GM19468 (cell line): ENCODE measurements at regions not wholly inside any gene's neighbourhood (a gene's known extent, or its start where the extent isn't known, plus 50 kb on each side); places are given as distances from the start of the nearest gene placed in this dataset.
"Not testable (repeated sequence)": the region's sequence is repeated elsewhere in the genome, so short reads cannot be mapped to it uniquely, and the experiment has no call there.

ENCODE experiments used
- ATAC-seq: cut with Tn5 transposase; IDR thresholded peaks from one replicate; pipeline ENCODE4 v1.9.1; 2021; ENCODE audit warnings: mild to moderate bottlenecking, moderate library complexity, moderate number of reproducible peaks; ENCODE audit not compliant: unreplicated experiment; ENCODE audit errors: extremely low read depth

DNA sequence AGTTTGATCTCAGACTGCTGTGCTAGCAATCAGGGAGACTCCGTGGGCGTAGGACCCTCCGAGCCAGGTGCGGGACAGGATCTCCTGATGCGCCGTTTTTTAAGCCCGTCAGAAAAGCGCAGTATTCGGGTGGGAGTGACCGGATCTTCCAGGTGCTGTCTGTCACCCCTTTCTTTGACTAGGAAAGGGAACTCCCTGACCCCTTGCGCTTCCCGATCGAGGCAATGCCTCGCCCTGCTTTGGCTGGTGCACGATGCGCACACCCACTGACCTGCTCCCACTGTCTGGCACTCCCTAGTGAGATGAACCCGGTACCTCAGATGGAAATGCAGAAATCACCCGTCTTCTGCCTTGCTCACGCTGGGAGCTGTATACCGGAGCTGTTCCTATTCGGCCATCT lies 157.6 kb upstream of the FBXO33 start:
- not testable (repeated sequence) for ATAC-seq

GRCh38 chr14:39582028-39582654 lies 149.9 kb upstream of the FBXO33 start:
- ATAC-seq = no peak

- no peak for ATAC-seq
Observed at GRCh38 chr14:39581474-39581873, 149.2 kb upstream of the FBXO33 start.

- no peak for ATAC-seq
Observed at GRCh38 chr14:39580696-39581095, 148.5 kb upstream of the FBXO33 start.

DNA sequence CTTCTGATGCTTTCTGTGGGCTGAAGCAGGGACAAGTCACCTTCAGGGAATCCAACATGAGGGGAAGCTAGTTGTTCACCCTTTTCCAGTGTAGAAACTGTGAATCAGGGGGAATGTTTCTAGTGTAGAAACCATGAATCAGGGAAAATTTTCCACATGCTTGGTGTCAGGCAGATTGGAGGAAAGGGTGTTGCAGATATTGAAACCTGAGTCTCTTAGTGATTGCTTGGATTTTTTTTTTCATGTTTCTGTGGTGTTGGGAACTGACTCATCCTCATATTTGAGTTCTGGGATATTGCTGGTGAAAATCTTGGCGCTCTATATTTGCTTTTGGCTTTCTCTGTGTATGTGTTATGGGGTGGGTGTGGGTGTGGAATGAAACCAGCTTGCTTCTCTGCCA lies 144.5 kb upstream of the FBXO33 start:
- no peak for ATAC-seq

DNA sequence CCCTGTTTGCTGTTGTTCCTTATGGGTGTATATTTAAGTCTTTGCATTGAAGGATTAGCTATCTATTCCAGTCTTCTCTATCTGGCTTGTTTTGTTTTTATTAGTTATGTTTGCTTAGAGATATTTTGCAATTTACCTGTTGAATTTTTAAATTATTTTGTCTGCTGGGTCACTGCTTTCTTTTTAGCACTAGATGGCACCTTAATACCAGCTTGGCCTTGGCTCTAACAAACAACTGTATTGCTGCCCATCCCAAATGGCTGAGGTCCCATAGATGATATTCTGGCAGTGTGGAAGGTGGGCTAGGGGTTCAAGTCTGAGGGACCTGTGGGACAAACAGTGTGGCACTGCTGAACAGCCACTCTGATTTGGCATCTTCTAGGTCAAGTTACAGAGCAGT lies 144.0 kb upstream of the FBXO33 start:
- ATAC-seq = no peak

- ATAC-seq = no peak
Observed at GRCh38 chr14:39568809-39569538, 136.7 kb upstream of the FBXO33 start.

DNA sequence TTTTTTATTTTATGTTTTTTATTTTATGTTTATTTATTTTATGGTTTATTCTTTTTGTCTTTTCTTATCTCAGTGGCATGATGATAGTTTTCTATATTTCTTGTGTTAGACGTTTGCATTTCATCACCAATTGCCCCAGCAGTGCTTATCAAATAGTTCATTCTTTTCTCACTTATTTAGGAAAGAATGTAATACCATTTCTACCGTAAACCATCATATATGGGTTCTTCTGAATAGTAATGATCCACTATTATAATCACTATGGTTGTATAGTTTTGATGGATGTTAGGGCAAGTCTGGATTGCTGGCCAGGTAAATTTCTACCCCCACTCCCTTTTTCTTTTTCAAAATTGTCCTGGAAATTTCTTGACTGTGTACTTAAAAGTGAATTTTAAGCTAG lies 134.6 kb upstream of the FBXO33 start:
- no peak for ATAC-seq

- ATAC-seq = no peak
Observed at GRCh38 chr14:39563361-39563760, 131.1 kb upstream of the FBXO33 start.

DNA sequence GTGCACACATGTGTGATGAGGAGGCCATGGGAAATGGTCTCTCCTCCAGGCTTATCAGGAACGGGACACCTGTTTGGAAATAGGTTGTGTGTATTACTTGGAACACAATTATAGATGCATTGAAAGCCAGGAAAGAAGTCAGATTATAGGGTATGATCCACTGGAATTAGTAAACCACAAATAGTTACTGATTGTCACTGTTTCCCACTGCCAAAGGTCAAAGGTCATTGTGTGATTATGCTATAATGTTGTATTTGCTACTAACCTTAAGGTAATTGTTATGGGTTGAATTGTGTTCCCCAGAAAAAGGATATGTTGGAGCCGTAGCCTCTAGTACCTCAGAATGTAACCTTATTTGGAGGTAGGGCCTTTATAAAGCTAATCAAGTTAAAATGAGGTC lies 129.9 kb upstream of the FBXO33 start:
- no peak for ATAC-seq

DNA sequence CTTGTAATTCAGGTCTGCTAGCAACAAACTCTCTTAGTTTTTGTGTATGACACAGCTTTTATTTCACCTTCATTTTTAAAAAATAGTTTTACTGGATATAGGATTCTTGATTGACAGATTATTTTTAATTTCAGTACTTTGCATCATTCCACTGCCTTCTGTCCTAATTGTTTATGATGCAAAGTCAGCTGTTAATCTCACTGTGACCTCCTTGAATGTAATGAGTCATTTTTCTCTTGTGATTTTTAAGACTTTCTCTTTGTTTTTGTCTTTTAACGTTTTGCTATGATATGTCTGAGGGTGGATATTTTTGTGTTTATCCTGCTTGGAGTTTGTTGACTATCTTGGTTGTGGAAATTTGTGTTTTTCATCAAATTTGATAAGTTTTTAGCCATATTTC lies 126.3 kb upstream of the FBXO33 start:
- ATAC-seq = no peak

DNA sequence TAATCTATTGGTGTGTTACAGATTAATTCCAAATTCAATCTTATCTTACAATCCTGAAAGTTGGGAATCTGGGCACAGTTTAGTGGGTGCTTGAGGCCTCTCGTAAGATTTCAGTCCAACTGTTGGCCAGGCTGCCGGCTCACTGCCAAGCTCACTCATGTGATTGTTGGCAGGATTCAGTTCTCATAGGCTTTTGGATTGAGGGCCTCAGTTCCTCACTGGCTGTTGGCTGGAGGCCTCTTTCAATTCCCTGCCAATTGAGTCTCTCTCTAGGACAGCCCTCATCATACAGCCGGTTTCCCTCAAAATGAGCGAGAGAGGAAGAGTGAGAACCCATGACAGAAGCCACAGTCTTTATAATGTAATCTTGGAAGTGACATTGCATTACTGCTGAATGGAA lies 123.5 kb upstream of the FBXO33 start:
- no peak for ATAC-seq

- no peak for ATAC-seq
Observed at GRCh38 chr14:39554576-39554975, 122.3 kb upstream of the FBXO33 start.

DNA sequence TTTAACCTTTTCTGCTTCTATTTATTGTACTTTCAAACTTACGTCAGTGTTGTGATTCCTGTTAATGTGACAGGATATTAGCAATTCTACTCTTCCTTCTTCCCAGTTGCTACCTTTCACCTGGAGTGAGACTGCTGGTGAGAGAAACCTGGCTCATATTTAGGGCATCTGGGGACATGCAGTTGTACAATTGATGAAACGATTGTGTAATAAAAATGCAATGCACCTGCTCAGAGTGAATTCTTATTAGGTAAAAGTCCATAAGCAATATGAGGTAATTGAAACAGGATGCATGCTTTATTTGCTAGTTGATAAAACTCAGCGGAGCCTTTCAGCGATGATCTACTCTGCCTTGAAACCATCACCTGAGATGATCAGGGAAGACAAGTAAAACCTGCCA lies 116.1 kb upstream of the FBXO33 start:
- no peak for ATAC-seq

DNA sequence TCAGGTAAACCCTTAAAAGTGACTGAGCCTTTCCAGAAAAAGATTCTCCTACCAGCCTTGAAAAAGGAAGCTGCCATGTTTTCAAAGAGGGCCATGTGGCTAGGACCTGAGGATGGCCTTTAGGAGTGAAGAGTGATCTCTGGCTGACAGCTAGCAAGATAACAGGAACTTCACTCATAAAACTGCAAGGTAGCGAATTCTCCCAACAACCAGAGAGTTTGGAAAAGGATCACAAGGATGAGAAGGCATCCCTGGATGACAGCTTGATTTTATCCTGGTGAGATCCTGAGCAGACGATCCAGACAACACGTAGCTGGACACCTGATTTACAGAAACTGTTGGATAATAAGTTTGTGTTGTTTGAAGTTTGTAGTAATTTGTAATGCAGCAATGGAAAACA lies 115.6 kb upstream of the FBXO33 start:
- ATAC-seq = no peak

GRCh38 chr14:39505812-39506211 lies 73.6 kb upstream of the FBXO33 start:
- no peak for ATAC-seq

DNA sequence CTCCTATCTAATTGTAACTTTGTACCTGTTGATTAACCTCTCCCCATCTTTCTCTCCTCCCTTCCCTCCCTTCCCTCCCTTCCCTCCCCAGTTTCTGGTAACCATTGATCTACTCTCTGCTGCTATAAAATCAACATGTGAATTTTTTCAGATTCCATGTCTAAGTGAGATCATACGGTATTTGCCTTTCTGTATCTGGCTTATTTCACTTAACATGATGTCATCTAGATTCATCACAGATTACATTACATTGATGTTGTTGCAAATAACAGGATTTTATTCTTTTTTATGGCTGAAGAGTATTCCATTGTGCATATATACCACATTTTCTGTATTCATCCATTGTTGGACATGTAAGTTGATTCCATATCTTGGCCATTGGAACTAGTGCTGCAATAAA lies 68.0 kb upstream of the FBXO33 start:
- no peak for ATAC-seq

GRCh38 chr14:39499514-39499913 lies 67.3 kb upstream of the FBXO33 start:
- ATAC-seq = no peak

DNA sequence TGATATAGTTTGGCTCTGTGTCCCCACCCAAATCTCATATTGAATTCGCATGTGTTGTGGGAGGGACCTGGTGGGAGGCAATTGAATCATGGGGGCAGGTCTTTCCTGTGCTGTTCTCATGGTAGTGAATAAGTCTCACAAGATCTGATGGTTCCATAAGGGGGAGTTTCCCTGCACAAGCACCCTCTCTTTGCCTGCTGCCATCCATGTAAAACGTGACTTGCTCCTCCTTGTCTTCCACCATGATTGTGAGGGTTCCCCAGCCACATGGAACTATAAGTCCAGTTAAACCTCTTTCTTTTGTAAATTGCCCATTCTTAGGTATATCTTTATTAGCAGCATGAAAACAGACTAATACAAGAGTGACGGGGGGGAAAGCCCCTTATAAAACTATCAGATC lies 65.4 kb upstream of the FBXO33 start:
- not testable (repeated sequence) for ATAC-seq

DNA sequence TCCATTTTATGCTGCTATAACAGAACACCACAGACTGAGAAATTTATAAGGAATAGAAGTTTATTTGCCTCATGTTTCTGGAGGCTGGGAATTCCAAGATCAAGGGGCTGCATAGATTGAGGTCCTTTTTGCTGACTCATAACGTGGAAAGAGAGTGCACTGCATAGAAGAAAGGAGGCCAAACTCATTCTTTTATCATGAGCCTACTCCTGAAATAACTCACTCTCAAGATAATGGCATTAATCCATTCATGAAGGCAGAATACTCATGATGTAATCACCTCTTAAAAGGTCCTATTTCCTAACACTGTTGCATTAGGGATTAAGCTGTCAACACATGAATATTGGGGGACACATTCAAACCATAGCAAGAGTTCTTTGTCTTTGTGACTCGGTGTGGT lies 60.0 kb upstream of the FBXO33 start:
- no peak for ATAC-seq

- ATAC-seq = no peak
Observed at GRCh38 chr14:39491134-39491571, 58.9 kb upstream of the FBXO33 start.

DNA sequence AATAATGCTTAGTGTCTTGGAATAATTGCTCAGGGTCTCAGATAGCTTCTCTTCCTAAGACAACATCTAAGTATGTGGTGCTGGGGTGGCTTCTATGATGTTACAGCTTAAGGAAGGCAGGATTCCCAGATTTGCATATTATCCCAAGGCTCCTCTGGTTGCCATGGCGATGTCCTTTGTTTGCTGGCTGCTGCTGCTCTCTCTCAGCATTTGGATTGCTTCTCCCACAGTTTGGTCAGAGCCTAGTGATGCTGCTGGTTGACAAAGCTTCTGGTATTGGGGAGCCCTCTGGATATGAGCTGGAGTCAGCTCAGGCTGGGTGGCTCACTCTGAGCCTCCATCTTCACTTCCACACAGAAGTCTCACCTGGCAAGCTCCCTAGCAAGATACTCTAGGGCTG lies 56.4 kb upstream of the FBXO33 start:
- ATAC-seq = no peak
